A549 (cell line): ENCODE measurements at regions not wholly inside any gene's neighbourhood (a gene's known extent, or its start where the extent isn't known, plus 50 kb on each side); places are given as distances from the start of the nearest gene placed in this dataset.

Experiments used
- ATAC-seq, 2 experiments: fragments of 200-7000 bp in 1 of 2; fragments of >200 bp in 1 of 2; cut with Nextera tagmentation in 1 of 2; cut with Tn5 transposase in 1 of 2; 3 replicates each; pipeline versions ENCODE4 v1.8.0 to v1.9.1; 2018 to 2020; ENCODE audit warnings: mild to moderate bottlenecking in 1 of 2, moderate library complexity in 1 of 2
- CTCF ChIA-PET: fragments of 300-600 bp; sonication (Branson Sonifier 250); formaldehyde crosslinking; extraction: SDS; loops from one replicate; lab custom pipeline; 2021; ENCODE audit warnings: antibody characterized with exemption, inconsistent platforms; lab: Yijun Ruan, JAX
- POLR2A ChIA-PET: fragments of 350-600 bp; formaldehyde crosslinking; extraction: SDS; loops from one replicate; lab custom pipeline; 2021; ENCODE audit warnings: antibody characterized with exemption, inconsistent platforms; lab: Yijun Ruan, JAX
- DNase-seq, 2 experiments: peaks; one replicate each; pipeline versions ENCODE4 v3.0.0 to v3.0.0-alpha.2; 2011 to 2016; ENCODE audit warnings: low read depth in 1 of 2, low spot score in 1 of 2
- FAIRE-seq: peaks from 2 replicates; lab custom pipeline; 2011; peaks lifted over from hg19 to GRCh38; lab: Jason Lieb, UNC
- H3K27ac ChIP-seq, 2 experiments: fragments of >200 bp; sonication (Bioruptor Twin); formaldehyde crosslinking; 3 replicates each; pipeline ENCODE4 v1.5.1; 2016 to 2017
- H3K4me1 ChIP-seq: fragments of >200 bp; sonication (Bioruptor Twin); formaldehyde crosslinking; 3 replicates; pipeline ENCODE4 v1.6.1; 2016
- H3K4me2 ChIP-seq: fragments of >200 bp; sonication (Bioruptor Twin); formaldehyde crosslinking; 3 replicates; pipeline ENCODE4 v1.6.1; 2016
- H3K4me3 ChIP-seq: fragments of >200 bp; sonication (Bioruptor Twin); formaldehyde crosslinking; 3 replicates; pipeline ENCODE4 v1.5.1; 2016
- H3K9me3 ChIP-seq: fragments of >200 bp; sonication (Bioruptor Twin); formaldehyde crosslinking; 3 replicates; pipeline ENCODE4 v1.6.1; 2016
- BHLHE40 ChIP-seq: IDR thresholded peaks from 2 replicates; pipeline ENCODE4 v1.6.1; 2012; ENCODE audit warnings: low read depth, low read length, inconsistent platforms
- CBX2 ChIP-seq: fragments of 200-600 bp; sonication (generic); IDR thresholded peaks from 2 replicates; pipeline ENCODE4 v1.6.1; 2016; ENCODE audit warnings: low read depth, mild to moderate bottlenecking, borderline replicate concordance
- EHF ChIP-seq: fragments of 250-450 bp; sonication (Bioruptor Pico); IDR thresholded peaks from 2 replicates; pipeline ENCODE4 v1.5.0; 2020; ENCODE audit warnings: mild to moderate bottlenecking
- EHMT2 ChIP-seq: fragments of 200-600 bp; sonication (generic); IDR thresholded peaks from 2 replicates; pipeline ENCODE4 v1.6.1; 2016; ENCODE audit warnings: antibody characterized with exemption, low read depth, mild to moderate bottlenecking, moderate library complexity
- EP300 ChIP-seq, 2 experiments: fragments of >200 bp; sonication (Bioruptor Twin); formaldehyde crosslinking; IDR thresholded peaks; 2 replicates in 1 of 2; 3 replicates in 1 of 2; pipeline ENCODE4 v1.6.1; 2016 to 2017
- HDAC2 ChIP-seq: fragments of 200-600 bp; sonication (generic); IDR thresholded peaks from 2 replicates; pipeline ENCODE4 v1.6.1; 2016
- HEYL ChIP-seq: fragments of 250-450 bp; sonication (Bioruptor Pico); IDR thresholded peaks from 2 replicates; pipeline ENCODE4 v1.8.0; 2021; ENCODE audit warnings: mild to moderate bottlenecking, moderate library complexity
- HOXB13 ChIP-seq: fragments of 250-450 bp; sonication (Bioruptor Pico); IDR thresholded peaks from 2 replicates; pipeline ENCODE4 v1.5.0; 2020; ENCODE audit warnings: low read depth, mild to moderate bottlenecking, moderate library complexity
- JUN ChIP-seq, 2 experiments: fragments of >200 bp; sonication (Bioruptor Twin); formaldehyde crosslinking; IDR thresholded peaks; 2 replicates in 1 of 2; 3 replicates in 1 of 2; pipeline ENCODE4 v1.6.1; 2016 to 2017
- KDM1A ChIP-seq: fragments of 200-600 bp; sonication (generic); IDR thresholded peaks from 2 replicates; pipeline ENCODE4 v1.6.1; 2016; ENCODE audit warnings: low read depth, mild to moderate bottlenecking
- KDM5A ChIP-seq: fragments of 200-600 bp; sonication (generic); IDR thresholded peaks from 2 replicates; pipeline ENCODE4 v1.6.1; 2016; ENCODE audit warnings: antibody characterized with exemption, mild to moderate bottlenecking
- MAZ ChIP-seq: fragments of 150-350 bp; IDR thresholded peaks from 2 replicates; pipeline ENCODE4 v1.6.1; 2014; ENCODE audit warnings: antibody characterized with exemption, low read depth, low read length, borderline replicate concordance
- NFE2L2 ChIP-seq: fragments of 150-350 bp; conservative IDR thresholded peaks from 2 replicates; pipeline ENCODE4 v1.6.1; 2014; ENCODE audit warnings: low read length
- NPAS2 ChIP-seq: fragments of 250-450 bp; sonication (Bioruptor Pico); IDR thresholded peaks from 2 replicates; pipeline ENCODE4 v1.8.0; 2022; ENCODE audit warnings: mild to moderate bottlenecking, moderate library complexity, borderline replicate concordance
- PHF8 ChIP-seq: fragments of 200-600 bp; sonication (generic); IDR thresholded peaks from 2 replicates; pipeline ENCODE4 v1.6.1; 2016; ENCODE audit warnings: low read depth, mild to moderate bottlenecking, antibody characterized with exemption, moderate library complexity, borderline replicate concordance
- POLR2A ChIP-seq: IDR thresholded peaks from 2 replicates; pipeline ENCODE4 v1.6.1; 2012; ENCODE audit warnings: mild to moderate bottlenecking, low read length
- RFX5 ChIP-seq: fragments of 450-650 bp; IDR thresholded peaks from 2 replicates; pipeline ENCODE4 v1.7.1; 2014; ENCODE audit warnings: antibody characterized with exemption, mild to moderate bottlenecking, moderate library complexity
- RNF2 ChIP-seq: fragments of 200-600 bp; sonication (generic); IDR thresholded peaks from 2 replicates; pipeline ENCODE4 v1.6.1; 2016; ENCODE audit warnings: low read depth, mild to moderate bottlenecking, antibody characterized with exemption, moderate library complexity, borderline replicate concordance
- TFCP2L1 ChIP-seq: fragments of 250-450 bp; sonication (Bioruptor Pico); IDR thresholded peaks from 2 replicates; pipeline ENCODE4 v1.5.0; 2021; ENCODE audit warnings: mild to moderate bottlenecking
- ZFP36 ChIP-seq: fragments of 450-650 bp; IDR thresholded peaks from 2 replicates; pipeline ENCODE4 v1.6.1; 2014; ENCODE audit warnings: borderline replicate concordance; ENCODE audit not compliant: partially characterized antibody
- ZNF302 ChIP-seq: fragments of 250-450 bp; sonication (Bioruptor Pico); IDR thresholded peaks from 2 replicates; pipeline ENCODE4 v1.9.0; 2021; ENCODE audit warnings: inconsistent platforms, mild to moderate bottlenecking, moderate library complexity
- WGBS: methylation state at CpG from one replicate; pipeline ENCODE4 v1.1.6; 2017; ENCODE audit errors: missing lambda C conversion rate; 5-methylcytosine and 5-hydroxymethylcytosine counted together
- TF ChIP-seq, protein P1 (sequence below): fragments of 200-600 bp; sonication (generic); IDR thresholded peaks from 2 replicates; pipeline ENCODE4 v1.6.1; 2016; ENCODE audit warnings: antibody characterized with exemption, mild to moderate bottlenecking, moderate library complexity
- TF ChIP-seq, protein P2 (sequence below): IDR thresholded peaks from 2 replicates; pipeline ENCODE4 v1.6.1; 2012
- TF ChIP-seq, protein P3 (sequence below): fragments of 150-350 bp; IDR thresholded peaks from 2 replicates; pipeline ENCODE4 v1.6.1; 2014; ENCODE audit warnings: low read depth, mild to moderate bottlenecking, low read length
- TF ChIP-seq, protein P4 (sequence below): fragments of >200 bp; sonication (Bioruptor Twin); formaldehyde crosslinking; IDR thresholded peaks from 3 replicates; pipeline ENCODE4 v1.6.1; 2016
- TF ChIP-seq, protein P5 (sequence below): IDR thresholded peaks from 2 replicates; pipeline ENCODE4 v1.6.1; 2012

DNA sequence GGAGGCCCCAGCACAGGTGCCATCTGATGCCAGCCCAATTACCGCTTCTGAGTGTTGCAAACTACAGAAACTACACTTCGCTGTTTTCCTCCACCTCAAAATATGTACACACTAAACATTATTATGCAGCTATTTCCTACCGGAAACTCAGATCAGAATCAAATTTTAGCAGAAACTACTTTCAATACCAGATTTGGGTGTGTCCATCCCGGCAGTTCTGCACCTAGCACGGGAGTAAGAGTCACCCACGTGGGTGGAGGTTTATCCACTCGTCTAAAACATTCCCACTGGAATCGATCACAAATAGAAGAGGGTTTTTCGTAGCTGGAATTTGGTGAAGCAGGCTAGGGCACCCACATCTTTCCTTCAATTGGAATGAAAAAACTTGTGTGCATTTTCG lies 214.4 kb upstream of the PRKCQ start:
- WGBS = 88% methylated on average over 10 of the region's 10 CpGs
- POLR2A ChIA-PET = no interaction called here
- TF ChIP-seq RFX5 (no peak), NFE2L2 (no peak), KDM5A (no peak), EHF (CRISPR knock-in tag) (no peak), KDM1A (no peak), HDAC2 (no peak), EP300 (IDR thresholded peaks at IDR 0.05) (no peak), BHLHE40 (no peak), ZNF302 (CRISPR knock-in tag) (no peak), TFCP2L1 (CRISPR knock-in tag) (no peak)
- TF ChIP-seq, protein P1, sequence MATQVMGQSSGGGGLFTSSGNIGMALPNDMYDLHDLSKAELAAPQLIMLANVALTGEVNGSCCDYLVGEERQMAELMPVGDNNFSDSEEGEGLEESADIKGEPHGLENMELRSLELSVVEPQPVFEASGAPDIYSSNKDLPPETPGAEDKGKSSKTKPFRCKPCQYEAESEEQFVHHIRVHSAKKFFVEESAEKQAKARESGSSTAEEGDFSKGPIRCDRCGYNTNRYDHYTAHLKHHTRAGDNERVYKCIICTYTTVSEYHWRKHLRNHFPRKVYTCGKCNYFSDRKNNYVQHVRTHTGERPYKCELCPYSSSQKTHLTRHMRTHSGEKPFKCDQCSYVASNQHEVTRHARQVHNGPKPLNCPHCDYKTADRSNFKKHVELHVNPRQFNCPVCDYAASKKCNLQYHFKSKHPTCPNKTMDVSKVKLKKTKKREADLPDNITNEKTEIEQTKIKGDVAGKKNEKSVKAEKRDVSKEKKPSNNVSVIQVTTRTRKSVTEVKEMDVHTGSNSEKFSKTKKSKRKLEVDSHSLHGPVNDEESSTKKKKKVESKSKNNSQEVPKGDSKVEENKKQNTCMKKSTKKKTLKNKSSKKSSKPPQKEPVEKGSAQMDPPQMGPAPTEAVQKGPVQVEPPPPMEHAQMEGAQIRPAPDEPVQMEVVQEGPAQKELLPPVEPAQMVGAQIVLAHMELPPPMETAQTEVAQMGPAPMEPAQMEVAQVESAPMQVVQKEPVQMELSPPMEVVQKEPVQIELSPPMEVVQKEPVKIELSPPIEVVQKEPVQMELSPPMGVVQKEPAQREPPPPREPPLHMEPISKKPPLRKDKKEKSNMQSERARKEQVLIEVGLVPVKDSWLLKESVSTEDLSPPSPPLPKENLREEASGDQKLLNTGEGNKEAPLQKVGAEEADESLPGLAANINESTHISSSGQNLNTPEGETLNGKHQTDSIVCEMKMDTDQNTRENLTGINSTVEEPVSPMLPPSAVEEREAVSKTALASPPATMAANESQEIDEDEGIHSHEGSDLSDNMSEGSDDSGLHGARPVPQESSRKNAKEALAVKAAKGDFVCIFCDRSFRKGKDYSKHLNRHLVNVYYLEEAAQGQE = no peak
- TF ChIP-seq, protein P2, sequence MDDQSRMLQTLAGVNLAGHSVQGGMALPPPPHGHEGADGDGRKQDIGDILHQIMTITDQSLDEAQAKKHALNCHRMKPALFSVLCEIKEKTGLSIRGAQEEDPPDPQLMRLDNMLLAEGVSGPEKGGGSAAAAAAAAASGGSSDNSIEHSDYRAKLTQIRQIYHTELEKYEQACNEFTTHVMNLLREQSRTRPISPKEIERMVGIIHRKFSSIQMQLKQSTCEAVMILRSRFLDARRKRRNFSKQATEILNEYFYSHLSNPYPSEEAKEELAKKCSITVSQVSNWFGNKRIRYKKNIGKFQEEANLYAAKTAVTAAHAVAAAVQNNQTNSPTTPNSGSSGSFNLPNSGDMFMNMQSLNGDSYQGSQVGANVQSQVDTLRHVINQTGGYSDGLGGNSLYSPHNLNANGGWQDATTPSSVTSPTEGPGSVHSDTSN = no peak
- TF ChIP-seq, protein P3, sequence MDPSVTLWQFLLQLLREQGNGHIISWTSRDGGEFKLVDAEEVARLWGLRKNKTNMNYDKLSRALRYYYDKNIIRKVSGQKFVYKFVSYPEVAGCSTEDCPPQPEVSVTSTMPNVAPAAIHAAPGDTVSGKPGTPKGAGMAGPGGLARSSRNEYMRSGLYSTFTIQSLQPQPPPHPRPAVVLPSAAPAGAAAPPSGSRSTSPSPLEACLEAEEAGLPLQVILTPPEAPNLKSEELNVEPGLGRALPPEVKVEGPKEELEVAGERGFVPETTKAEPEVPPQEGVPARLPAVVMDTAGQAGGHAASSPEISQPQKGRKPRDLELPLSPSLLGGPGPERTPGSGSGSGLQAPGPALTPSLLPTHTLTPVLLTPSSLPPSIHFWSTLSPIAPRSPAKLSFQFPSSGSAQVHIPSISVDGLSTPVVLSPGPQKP = no peak
- TF ChIP-seq, protein P4, sequence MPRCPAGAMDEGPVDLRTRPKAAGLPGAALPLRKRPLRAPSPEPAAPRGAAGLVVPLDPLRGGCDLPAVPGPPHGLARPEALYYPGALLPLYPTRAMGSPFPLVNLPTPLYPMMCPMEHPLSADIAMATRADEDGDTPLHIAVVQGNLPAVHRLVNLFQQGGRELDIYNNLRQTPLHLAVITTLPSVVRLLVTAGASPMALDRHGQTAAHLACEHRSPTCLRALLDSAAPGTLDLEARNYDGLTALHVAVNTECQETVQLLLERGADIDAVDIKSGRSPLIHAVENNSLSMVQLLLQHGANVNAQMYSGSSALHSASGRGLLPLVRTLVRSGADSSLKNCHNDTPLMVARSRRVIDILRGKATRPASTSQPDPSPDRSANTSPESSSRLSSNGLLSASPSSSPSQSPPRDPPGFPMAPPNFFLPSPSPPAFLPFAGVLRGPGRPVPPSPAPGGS = no peak
- DNase-seq = no peak
- no peak overlapping the region for H3K4me3 ChIP-seq
- no peak overlapping the region for H3K27ac ChIP-seq
- no peaks in the 10 kb centered on the region for H3K4me1 ChIP-seq
- CTCF ChIA-PET = interaction anchor here (0.6 to 1.3 kb wide), 3 partner anchors 8 to 726 kb away, joined by 3 to 7 read pairs (median 3); no protein-coding TSS in a partner anchor
- ATAC-seq = no peak
- no peaks in the 10 kb centered on the region for H3K9me3 ChIP-seq
- FAIRE-seq = no peak
- no peak overlapping the region for H3K4me2 ChIP-seq

DNA sequence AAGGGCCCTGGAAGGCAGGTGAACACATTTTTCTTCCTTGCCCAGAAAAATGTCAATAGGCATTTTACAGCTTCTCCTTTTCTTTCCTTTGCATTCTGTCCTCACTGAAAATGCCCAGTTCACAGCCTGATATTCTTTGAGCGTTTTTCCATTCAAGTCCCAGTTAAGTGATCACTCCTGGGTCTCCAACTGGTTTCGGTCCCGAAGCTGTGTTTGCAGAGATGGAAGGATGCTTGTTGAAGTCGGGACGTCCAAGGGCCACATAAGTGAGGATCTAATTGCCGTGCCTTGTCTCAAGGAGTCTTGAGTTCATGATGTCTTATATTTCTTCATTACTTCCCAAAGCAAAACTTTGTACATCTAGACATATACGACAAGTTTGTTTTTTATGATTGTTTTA lies 208.7 kb upstream of the PRKCQ start:
- H3K4me3 ChIP-seq = no peak overlapping the region
- ChIA-PET POLR2A (no interaction called here), CTCF (interaction anchor here (1.0 kb wide), 1 partner anchor 118 kb away, joined by 3 read pairs; no protein-coding TSS in a partner anchor)
- WGBS = 87% methylated on average over 7 of the region's 7 CpGs
- H3K4me1 ChIP-seq = peaks cover 17% of the 10 kb centered on the region
- DNase-seq (no peak), ATAC-seq (no peak), FAIRE-seq (no peak)
- no peak overlapping the region for H3K27ac ChIP-seq
- no peaks in the 10 kb centered on the region for H3K9me3 ChIP-seq
- no peak overlapping the region for H3K4me2 ChIP-seq
- no peak for TF ChIP-seq EHMT2
- TF ChIP-seq, protein P3 = no peak
- no peak for TF ChIP-seq EHF (CRISPR knock-in tag)
- TF ChIP-seq CBX2 = no peak
- no peak for TF ChIP-seq NPAS2 (CRISPR knock-in tag)
- no peak for TF ChIP-seq POLR2A
- no peak for TF ChIP-seq HOXB13
- TF ChIP-seq, protein P1 = no peak
- no peak for TF ChIP-seq NFE2L2
- no peak for TF ChIP-seq JUN (IDR thresholded peaks at IDR 0.05)
- TF ChIP-seq PHF8 = no peak
- no peak for TF ChIP-seq HEYL (CRISPR knock-in tag)
- no peak for TF ChIP-seq ZFP36
- TF ChIP-seq, protein P5, sequence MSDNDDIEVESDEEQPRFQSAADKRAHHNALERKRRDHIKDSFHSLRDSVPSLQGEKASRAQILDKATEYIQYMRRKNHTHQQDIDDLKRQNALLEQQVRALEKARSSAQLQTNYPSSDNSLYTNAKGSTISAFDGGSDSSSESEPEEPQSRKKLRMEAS = no peak
- no peak for TF ChIP-seq BHLHE40
- no peak for TF ChIP-seq MAZ
- TF ChIP-seq RNF2 = no peak
